HG02798 (cell line): ENCODE measurements at regions not wholly inside any gene's neighbourhood (a gene's known extent, or its start where the extent isn't known, plus 50 kb on each side); places are given as distances from the start of the nearest gene placed in this dataset.
"Not testable (repeated sequence)": the region's sequence is repeated elsewhere in the genome, so short reads cannot be mapped to it uniquely, and the experiment has no call there.

Experiments used
- ATAC-seq: cut with Tn5 transposase; IDR thresholded peaks from one replicate; pipeline ENCODE4 v1.9.1; 2021; ENCODE audit warnings: mild to moderate bottlenecking; ENCODE audit not compliant: unreplicated experiment, poor library complexity

DNA sequence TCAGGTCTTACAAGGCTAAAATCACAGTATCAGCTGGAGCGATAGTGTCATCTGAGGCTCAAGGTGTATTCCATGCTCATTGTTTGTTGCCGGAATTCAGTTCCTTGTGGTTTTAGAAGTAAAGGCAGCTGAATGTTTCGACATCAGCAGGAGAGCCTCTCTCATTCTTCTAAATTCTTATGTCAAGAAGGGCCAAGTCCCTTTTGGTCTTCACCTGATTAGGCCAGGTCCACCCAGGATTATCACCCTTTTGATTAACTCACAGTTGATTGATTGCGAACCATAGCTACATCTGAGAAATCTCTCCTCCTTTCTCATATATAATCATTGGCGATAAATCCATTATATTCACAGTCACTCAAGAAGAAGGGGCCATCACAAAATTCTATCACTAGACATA lies 806.7 kb upstream of the PRMT6 start:
- ATAC-seq, result no peak

DNA sequence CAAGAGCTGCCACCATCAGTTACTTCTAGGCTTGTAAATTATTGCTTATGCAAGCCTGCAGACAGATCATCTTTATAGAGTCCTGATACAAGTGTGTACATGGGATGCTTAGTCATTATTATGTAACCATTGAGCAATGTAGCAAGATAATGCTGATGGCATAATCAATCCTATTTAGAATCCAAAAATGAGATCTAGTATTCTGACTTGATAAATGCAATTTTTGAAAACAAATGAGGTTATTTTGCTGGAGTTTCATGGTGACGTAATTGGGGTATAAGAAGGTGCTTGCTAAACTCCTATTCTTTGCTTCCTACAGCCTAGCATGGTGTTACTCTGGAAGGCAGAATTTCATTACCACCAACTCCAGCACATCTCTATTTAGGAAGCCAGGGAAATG lies 801.7 kb upstream of the PRMT6 start:
- no peak for ATAC-seq

GRCh38 chr1:106266786-106267185 lies 789.7 kb upstream of the PRMT6 start:
- no peak for ATAC-seq

DNA sequence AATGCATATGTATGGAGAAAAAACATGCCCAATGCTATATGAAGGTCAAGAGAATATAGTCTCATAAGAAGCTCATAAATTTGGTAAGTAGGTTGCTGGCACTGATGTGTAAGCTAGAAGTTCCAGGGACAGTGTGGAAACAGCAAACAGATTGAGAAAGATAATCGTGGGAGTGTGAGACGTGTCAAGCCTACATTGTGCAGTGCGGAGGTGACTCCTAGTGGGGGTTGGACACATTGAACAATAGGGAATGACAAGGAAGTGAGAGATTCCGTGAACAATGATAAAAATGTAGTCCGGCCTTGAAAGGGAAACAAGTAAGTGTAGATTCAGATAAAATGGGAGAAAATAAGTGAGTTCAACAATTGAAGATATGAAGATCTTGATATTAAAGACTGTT lies 788.4 kb upstream of the PRMT6 start:
- ATAC-seq, result no peak

GRCh38 chr1:106276871-106277270 lies 779.6 kb upstream of the PRMT6 start:
- no peak for ATAC-seq

- no peak for ATAC-seq
Measured at GRCh38 chr1:106277786-106278185, 778.7 kb upstream of the PRMT6 start.

DNA sequence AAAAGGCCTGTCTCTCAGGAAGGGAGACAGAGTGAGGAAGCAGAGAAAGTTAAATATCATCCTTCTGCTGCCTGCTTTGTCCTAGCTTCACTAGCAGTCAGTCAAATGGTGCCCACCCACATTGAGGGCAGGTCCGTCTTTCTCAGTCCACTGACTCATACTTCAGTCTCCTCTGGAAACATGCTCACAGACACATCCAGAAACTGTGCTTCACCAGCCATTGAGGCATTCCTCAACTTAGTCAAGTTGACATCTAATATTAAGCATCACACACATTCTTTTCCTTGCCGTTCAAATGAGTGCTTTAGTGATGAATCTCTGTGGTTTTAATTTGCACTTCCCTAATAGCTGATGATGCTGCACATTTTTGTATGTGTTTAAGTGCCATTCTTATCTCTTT lies 777.8 kb upstream of the PRMT6 start:
- ATAC-seq, result no peak

- no peak for ATAC-seq
Measured at GRCh38 chr1:106289265-106289928, 767.1 kb upstream of the PRMT6 start.

DNA sequence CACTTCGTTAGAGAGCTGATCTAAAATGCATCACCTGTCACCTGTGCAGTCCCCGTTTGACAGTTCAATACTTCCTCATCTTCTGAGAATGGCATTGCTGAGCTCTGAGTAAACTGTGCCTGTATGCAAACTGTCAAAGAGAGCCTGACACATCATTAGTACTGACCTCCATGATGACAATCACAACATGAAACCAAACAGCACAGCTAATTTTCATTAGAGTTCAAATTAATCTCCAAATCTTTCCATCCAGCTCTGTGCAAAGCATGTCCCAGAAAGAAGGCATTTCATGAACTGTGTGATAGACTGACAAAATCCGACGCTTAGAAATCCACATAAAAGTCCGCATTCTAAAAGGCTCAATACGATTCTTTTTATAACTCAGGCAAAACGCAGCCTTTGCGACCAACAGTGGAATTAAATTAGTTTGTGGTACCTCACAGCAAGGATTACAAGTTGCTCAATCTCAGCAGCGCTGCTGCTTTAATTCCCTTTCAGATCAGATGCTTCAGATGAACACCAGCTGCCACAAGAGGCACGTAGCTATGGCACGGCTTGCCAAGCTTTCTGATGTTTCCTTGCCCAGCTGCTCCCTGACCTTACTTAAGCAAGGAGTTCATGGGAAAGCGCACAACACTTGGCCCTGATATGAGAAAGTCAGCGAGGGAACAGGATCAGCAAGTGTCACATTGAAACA lies 765.5 kb upstream of the PRMT6 start:
- no peak for ATAC-seq

DNA sequence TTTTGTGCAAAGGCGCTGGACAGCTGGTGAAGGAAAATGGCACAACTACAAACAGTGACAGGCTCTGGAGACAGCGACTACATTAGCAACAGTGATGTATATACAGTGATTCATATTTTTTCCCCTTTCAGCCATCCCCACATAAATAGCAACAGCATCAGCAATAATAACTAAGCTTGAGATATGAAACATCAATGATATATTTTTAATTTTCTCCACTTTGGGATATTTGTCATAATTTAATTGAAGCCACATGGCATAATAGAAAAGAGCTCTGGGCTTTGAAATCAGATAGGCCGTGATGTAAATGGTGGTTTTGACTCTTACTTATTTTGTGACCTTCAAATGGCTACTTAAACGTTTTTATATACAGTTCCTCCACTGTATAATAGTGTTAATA lies 764.3 kb upstream of the PRMT6 start:
- ATAC-seq, result no peak

GRCh38 chr1:106296431-106296830 lies 760.0 kb upstream of the PRMT6 start:
- ATAC-seq, result no peak

- ATAC-seq, result no peak
Measured at GRCh38 chr1:106304106-106304505, 752.4 kb upstream of the PRMT6 start.

DNA sequence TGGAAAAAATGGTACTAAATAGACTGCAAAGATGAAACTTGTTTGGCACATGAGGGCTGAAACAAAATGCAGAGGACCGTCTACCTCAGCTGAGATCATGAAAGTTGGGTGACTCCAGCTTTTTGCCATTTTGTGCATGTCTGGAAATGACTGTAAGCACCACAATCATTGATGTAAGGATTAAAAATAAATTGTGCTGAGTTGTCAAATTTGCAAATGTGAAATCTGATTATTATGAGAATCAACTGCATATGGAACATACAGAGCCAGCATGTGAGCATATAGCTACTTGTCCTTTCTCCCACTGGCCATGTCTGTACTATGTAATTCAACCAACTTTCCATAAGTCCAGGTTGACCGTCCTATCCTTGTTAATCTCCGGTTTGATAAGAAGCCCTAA lies 736.9 kb upstream of the PRMT6 start:
- ATAC-seq, result no peak

GRCh38 chr1:106325600-106325999 lies 730.9 kb upstream of the PRMT6 start:
- ATAC-seq, result no peak

- ATAC-seq, result no peak
Measured at GRCh38 chr1:106344494-106344893, 712.0 kb upstream of the PRMT6 start.

DNA sequence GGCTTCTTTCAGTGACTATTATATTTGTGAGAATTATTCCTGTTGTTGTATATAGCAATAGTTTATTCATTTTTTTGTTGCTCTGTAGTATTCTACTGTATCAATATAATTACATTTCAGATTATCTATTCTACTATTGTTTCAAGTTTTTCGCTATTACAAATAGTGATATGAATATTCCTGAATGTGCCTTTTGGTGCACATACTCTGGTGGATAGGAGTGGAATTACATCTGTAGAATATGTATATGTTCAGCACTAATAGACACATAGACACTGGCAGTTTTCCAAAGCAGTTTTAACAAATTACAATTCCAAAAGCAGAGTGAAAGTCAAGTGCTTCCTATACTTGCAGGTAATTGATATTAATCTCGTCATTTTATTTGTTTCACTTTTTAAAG lies 696.2 kb upstream of the PRMT6 start:
- no peak for ATAC-seq

DNA sequence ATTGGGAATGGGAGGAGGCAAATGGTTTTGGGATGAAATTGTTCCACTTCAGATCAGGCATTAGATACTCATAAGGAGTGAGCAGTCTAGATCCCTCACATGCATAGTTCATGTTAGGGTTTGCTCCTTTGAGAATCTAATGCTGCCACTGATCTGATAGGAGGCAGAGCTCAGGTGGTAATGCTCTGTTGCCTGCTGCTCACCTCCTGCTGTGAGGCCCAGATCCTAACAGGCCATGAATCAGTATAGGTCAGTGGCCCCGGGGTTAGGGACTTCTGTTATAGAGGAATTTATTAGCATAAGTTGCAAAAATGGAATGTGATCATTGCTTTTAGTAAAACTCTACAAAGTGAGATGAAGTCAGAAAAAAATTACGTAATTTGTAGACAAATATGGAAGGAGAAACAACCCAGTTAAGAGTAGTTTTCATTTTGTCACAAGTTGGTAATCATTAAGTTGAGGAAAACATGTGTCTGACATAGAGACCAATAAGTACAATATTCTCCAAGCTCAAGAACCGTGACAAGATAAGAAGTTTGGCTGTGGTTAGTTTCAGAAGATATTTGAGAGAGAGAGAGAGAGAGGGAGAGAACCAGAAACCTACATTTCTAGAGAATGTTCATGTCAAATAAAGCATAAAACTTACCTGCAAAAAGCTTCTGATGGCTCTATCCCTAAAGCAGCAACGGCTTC lies 689.7 kb upstream of the PRMT6 start:
- ATAC-seq, result no peak

DNA sequence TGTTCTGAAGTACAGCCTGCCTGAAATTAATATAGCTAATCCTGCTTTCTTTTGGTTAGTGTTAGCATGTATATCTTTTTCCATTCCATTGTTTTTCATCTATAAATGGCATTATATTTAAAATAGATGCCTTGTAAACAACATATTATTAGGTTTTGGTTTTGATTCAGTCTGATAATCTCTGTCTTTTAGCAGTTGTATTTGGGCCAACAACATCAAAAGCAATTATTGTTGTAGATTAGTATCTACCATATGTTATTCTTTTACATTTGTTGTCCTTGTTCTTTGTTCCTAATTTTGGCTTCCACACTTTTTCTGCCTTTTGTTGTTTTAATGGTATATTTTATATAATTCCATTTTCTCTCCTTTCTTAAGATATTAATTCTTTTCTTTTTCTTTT lies 678.2 kb upstream of the PRMT6 start:
- no peak for ATAC-seq

DNA sequence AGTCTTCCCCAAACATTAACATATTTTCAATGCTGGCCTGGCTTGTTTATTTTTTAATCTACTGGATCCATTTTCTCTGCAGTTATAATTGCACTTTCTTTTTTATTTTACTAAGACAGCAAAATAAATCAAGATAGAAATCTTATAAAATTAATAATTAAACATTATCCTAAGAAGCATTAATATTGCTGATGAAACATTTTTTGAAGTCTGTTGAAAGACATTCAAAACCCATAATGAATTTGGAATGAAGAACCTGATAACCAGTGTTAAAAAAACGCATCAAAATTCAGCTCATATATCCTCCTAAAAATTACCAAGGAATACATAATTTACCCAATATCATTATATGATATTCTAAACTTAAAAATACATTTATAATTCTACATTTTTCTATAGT lies 675.7 kb upstream of the PRMT6 start:
- no peak for ATAC-seq

GRCh38 chr1:106389160-106389559 lies 667.3 kb upstream of the PRMT6 start:
- not testable (repeated sequence) for ATAC-seq

DNA sequence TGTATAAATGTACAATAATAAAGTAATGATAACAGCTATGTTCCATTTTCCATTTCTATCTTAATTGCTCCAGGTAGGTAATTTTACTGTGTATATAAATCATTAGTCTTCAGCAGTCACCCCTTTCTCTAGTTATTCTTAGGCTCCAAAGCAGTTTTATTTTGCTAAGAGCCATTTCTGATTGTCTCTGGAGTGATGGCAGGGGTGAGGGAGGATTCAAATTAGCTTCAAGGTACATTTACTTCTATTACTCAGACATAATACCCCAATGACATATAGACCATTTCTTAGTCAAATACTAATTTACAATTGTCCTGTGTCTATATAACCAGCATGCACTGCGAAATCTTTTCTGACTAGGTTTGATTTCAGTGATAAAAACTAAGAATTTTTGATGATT lies 663.4 kb upstream of the PRMT6 start:
- no peak for ATAC-seq

GRCh38 chr1:106396020-106396419 lies 660.5 kb upstream of the PRMT6 start:
- no peak for ATAC-seq
